Cerebellar cortex (tissue), 1 donor: ENCODE measurements at regions not wholly inside any gene's neighbourhood (a gene's known extent, or its start where the extent isn't known, plus 50 kb on each side); places are given as distances from the start of the nearest gene placed in this dataset.
A peak's percentile ranks its signal among the peaks of the same experiment; 100 is the strongest.

Experiments
- DNase-seq: peaks from one replicate; pipeline ENCODE4 v3.0.0-alpha.2; 2015; ENCODE audit warnings: low spot score

- no peak for DNase-seq
Measured at GRCh38 chr3:110234831-110235230, 836.8 kb upstream of the NECTIN3 start.

GRCh38 chr3:110236976-110237610 lies 834.5 kb upstream of the NECTIN3 start:
- no peak for DNase-seq

GRCh38 chr3:110243081-110243480 lies 828.5 kb upstream of the NECTIN3 start:
- no peak for DNase-seq

GRCh38 chr3:110246796-110247376 lies 824.7 kb upstream of the NECTIN3 start:
- no peak for DNase-seq

GRCh38 chr3:110248666-110249065 lies 823.0 kb upstream of the NECTIN3 start:
- DNase-seq = no peak

- no peak for DNase-seq
Measured at GRCh38 chr3:110253794-110254193, 817.8 kb upstream of the NECTIN3 start.

GRCh38 chr3:110254591-110254990 lies 817.0 kb upstream of the NECTIN3 start:
- no peak for DNase-seq

GRCh38 chr3:110261141-110261540 lies 810.5 kb upstream of the NECTIN3 start:
- DNase-seq = no peak

GRCh38 chr3:110262896-110263295 lies 808.7 kb upstream of the NECTIN3 start:
- no peak for DNase-seq

GRCh38 chr3:110265302-110265701 lies 806.3 kb upstream of the NECTIN3 start:
- no peak for DNase-seq

- DNase-seq = no peak
Measured at GRCh38 chr3:110267304-110267845, 804.2 kb upstream of the NECTIN3 start.

- no peak for DNase-seq
Measured at GRCh38 chr3:110272525-110272924, 799.1 kb upstream of the NECTIN3 start.

- DNase-seq = no peak
Measured at GRCh38 chr3:110291886-110292501, 779.6 kb upstream of the NECTIN3 start.

- DNase-seq = no peak
Measured at GRCh38 chr3:110293660-110294059, 778.0 kb upstream of the NECTIN3 start.

GRCh38 chr3:110296885-110297284 lies 774.7 kb upstream of the NECTIN3 start:
- DNase-seq = no peak

GRCh38 chr3:110301781-110302180 lies 769.8 kb upstream of the NECTIN3 start:
- DNase-seq = no peak

GRCh38 chr3:110307065-110307809 lies 764.4 kb upstream of the NECTIN3 start:
- DNase-seq = no peak

- DNase-seq = no peak
Measured at GRCh38 chr3:110311541-110311940, 760.1 kb upstream of the NECTIN3 start.

GRCh38 chr3:110314512-110315114 lies 757.0 kb upstream of the NECTIN3 start:
- peak; percentile 29 for DNase-seq

GRCh38 chr3:110318108-110318507 lies 753.5 kb upstream of the NECTIN3 start:
- DNase-seq = no peak

GRCh38 chr3:110323349-110323748 lies 748.3 kb upstream of the NECTIN3 start:
- DNase-seq = no peak

GRCh38 chr3:110324171-110324705 lies 747.4 kb upstream of the NECTIN3 start:
- DNase-seq = no peak
